OCI-LY1 (cell line): ENCODE measurements at regions not wholly inside any gene's neighbourhood (a gene's known extent, or its start where the extent isn't known, plus 50 kb on each side); places are given as distances from the start of the nearest gene placed in this dataset.

Source experiments
- H2AFZ ChIP-seq: fragments of 200-600 bp; sonication (generic), shearing (Covaris generic); 2 replicates; pipeline ENCODE4 v1.6.0; 2014; ENCODE audit warnings: antibody characterized with exemption, mild to moderate bottlenecking, low read length
- H3F3A ChIP-seq: fragments of 200-600 bp; sonication (generic), shearing (Covaris generic); 2 replicates; pipeline ENCODE4 v1.6.0; 2014; ENCODE audit warnings: mild to moderate bottlenecking, antibody characterized with exemption, low read length, moderate library complexity; ENCODE audit not compliant: insufficient read depth
- H3K27ac ChIP-seq: fragments of 200-600 bp; sonication (generic); 2 replicates; pipeline ENCODE4 v1.5.1; 2014; ENCODE audit warnings: low read length, mixed run types, mild to moderate bottlenecking, low read depth; ENCODE audit not compliant: poor library complexity, severe bottlenecking
- H3K27me3 ChIP-seq: fragments of 200-600 bp; sonication (generic); 2 replicates; pipeline ENCODE4 v1.6.0; 2014; ENCODE audit warnings: antibody characterized with exemption, mild to moderate bottlenecking, low read length, moderate library complexity; ENCODE audit not compliant: insufficient read depth
- H3K36me3 ChIP-seq: fragments of 200-600 bp; sonication (generic); 2 replicates; pipeline ENCODE4 v1.6.1; 2014; ENCODE audit warnings: mild to moderate bottlenecking, antibody characterized with exemption, low read length, moderate library complexity, mixed read lengths; ENCODE audit not compliant: insufficient read depth
- H3K4me1 ChIP-seq: fragments of 200-600 bp; sonication (generic); 2 replicates; pipeline ENCODE4 v1.5.1; 2014; ENCODE audit warnings: mild to moderate bottlenecking, low read length, moderate library complexity; ENCODE audit not compliant: insufficient read depth, severe bottlenecking
- H3K4me2 ChIP-seq: fragments of 200-600 bp; sonication (generic), shearing (Covaris generic); 2 replicates; pipeline ENCODE4 v1.6.1; 2014; ENCODE audit warnings: low read length
- H3K4me3 ChIP-seq: fragments of 200-600 bp; sonication (generic); 2 replicates; pipeline ENCODE4 v1.5.1; 2014; ENCODE audit warnings: low read length, low read depth, mild to moderate bottlenecking, mixed read lengths; ENCODE audit not compliant: poor library complexity, severe bottlenecking
- H3K79me2 ChIP-seq: fragments of 200-600 bp; shearing (Covaris generic); 2 replicates; pipeline ENCODE4 v1.6.1; 2016; ENCODE audit warnings: mixed run types, low read length, mixed read lengths; ENCODE audit not compliant: insufficient read depth
- H3K9ac ChIP-seq: fragments of 200-600 bp; sonication (generic), shearing (Covaris generic); 2 replicates; pipeline ENCODE4 v1.6.1; 2014; ENCODE audit warnings: mild to moderate bottlenecking, low read length, mixed read lengths
- H3K9me2 ChIP-seq: fragments of 200-600 bp; sonication (generic), shearing (Covaris generic); 2 replicates; pipeline ENCODE4 v1.6.1; 2014; ENCODE audit warnings: low read depth, mild to moderate bottlenecking, low read length, mixed read lengths
- H3K9me3 ChIP-seq: fragments of 200-600 bp; shearing (Covaris generic); 2 replicates; pipeline ENCODE4 v1.6.1; 2014; ENCODE audit warnings: low read length, mixed read lengths
- H4K20me1 ChIP-seq: fragments of 200-600 bp; sonication (generic), shearing (Covaris generic); 2 replicates; pipeline ENCODE4 v1.6.0; 2016; ENCODE audit warnings: mild to moderate bottlenecking, low read length; ENCODE audit not compliant: insufficient read depth
- EZH2 ChIP-seq: fragments of 200-600 bp; sonication (generic), shearing (Covaris generic); IDR thresholded peaks from 2 replicates; pipeline ENCODE4 v1.8.0; 2017; ENCODE audit warnings: borderline replicate concordance, mixed run types, mild to moderate bottlenecking, antibody characterized with exemption, low read length, moderate library complexity, mixed read lengths
- TF ChIP-seq, protein P1 (sequence below): fragments of 200-600 bp; sonication (generic), shearing (Covaris generic); IDR thresholded peaks from 2 replicates; pipeline ENCODE4 v1.5.1; 2017; ENCODE audit warnings: mild to moderate bottlenecking, antibody characterized with exemption, low read length, moderate library complexity, mixed read lengths

DNA sequence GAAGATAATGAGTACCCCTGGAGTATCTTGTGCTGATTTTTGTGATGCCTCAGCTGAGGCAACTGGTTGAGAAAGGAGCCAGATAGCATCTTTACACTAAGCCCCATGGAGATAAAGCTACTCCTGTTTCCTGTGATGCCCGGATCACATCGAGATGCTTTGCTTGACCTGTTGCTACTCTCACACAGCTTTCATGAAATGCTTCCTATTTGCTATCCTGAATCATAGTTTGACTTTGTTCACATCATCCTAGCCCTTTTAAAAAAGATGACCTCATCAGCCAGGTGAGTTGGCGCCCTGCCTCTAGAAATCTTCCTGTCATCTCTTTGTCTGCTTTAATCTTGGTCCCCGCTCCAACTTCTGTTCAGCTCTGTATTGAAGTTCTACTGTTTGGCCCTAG lies 409.6 kb upstream of the TBL1XR1 start:
- no peaks in the 10 kb centered on the region for H3F3A ChIP-seq
- H3K9me2 ChIP-seq = no peaks in the 10 kb centered on the region
- H3K9me3 ChIP-seq = no peaks in the 10 kb centered on the region
- H3K4me1 ChIP-seq = peaks cover 7% of the 10 kb centered on the region
- no peaks in the 10 kb centered on the region for H3K79me2 ChIP-seq
- H3K27ac ChIP-seq = no peak overlapping the region
- H2AFZ ChIP-seq = no peak overlapping the region
- peaks cover 7% of the 10 kb centered on the region; the same call in 1 of the 2 replicates for H3K27me3 ChIP-seq
- H3K9ac ChIP-seq = no peak overlapping the region
- no peaks in the 10 kb centered on the region for H4K20me1 ChIP-seq
- H3K4me2 ChIP-seq = no peak overlapping the region
- H3K4me3 ChIP-seq = no peak overlapping the region
- H3K36me3 ChIP-seq = no peaks in the 10 kb centered on the region
- no peak for TF ChIP-seq EZH2
- TF ChIP-seq, protein P1, sequence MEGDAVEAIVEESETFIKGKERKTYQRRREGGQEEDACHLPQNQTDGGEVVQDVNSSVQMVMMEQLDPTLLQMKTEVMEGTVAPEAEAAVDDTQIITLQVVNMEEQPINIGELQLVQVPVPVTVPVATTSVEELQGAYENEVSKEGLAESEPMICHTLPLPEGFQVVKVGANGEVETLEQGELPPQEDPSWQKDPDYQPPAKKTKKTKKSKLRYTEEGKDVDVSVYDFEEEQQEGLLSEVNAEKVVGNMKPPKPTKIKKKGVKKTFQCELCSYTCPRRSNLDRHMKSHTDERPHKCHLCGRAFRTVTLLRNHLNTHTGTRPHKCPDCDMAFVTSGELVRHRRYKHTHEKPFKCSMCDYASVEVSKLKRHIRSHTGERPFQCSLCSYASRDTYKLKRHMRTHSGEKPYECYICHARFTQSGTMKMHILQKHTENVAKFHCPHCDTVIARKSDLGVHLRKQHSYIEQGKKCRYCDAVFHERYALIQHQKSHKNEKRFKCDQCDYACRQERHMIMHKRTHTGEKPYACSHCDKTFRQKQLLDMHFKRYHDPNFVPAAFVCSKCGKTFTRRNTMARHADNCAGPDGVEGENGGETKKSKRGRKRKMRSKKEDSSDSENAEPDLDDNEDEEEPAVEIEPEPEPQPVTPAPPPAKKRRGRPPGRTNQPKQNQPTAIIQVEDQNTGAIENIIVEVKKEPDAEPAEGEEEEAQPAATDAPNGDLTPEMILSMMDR = no peak

DNA sequence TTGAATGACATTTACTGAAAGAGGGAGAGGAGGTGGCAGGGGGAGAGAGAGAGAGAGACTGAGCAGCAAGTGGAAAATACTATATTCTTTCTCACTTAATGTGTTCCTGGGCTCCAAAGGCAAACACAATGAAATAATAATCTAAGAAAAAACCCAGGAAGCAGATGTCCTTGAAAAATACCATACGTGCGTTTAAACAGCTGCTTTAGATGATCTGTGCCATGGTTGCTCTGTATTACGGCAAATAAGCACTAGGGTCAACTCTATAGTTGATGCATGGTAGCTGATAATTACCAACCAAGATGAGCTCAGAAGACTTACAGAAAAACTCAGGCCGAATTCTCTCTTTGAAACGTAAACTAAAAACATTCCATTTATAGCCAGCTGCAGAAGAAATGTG lies 410.3 kb upstream of the TBL1XR1 start:
- H3K27me3 ChIP-seq = peaks cover 7% of the 10 kb centered on the region; the same call in 1 of the 2 replicates
- no peaks in the 10 kb centered on the region for H3K9me3 ChIP-seq
- H3K79me2 ChIP-seq = no peaks in the 10 kb centered on the region
- no peak overlapping the region for H3K9ac ChIP-seq
- H3K9me2 ChIP-seq = no peaks in the 10 kb centered on the region
- H4K20me1 ChIP-seq = no peaks in the 10 kb centered on the region
- no peak overlapping the region for H3K27ac ChIP-seq
- H3K4me2 ChIP-seq = no peak overlapping the region
- peaks cover 7% of the 10 kb centered on the region for H3K4me1 ChIP-seq
- TF ChIP-seq EZH2 = no peak
- TF ChIP-seq, protein P1 = no peak
- no peak overlapping the region for H3K4me3 ChIP-seq
- no peak overlapping the region for H2AFZ ChIP-seq
- H3K36me3 ChIP-seq = no peaks in the 10 kb centered on the region
- H3F3A ChIP-seq = no peaks in the 10 kb centered on the region

DNA sequence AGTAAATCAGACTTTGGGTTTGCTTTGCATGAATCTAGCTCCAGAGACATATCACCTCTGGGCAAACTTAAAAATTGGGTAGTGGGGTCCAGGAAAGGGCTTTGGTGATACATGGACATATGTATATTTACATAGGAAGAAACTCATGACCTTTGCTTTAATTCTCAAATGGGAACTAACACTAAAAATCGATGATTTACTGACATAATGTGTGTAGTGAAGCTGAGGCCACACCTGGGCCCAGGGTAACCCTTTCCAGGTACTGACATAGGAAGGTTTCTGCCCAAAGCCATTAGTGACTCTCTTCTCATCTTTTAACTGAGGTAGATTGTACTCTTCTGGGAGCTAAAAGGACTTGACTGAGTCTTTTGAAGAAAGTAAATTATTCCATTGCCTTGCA lies 411.2 kb upstream of the TBL1XR1 start:
- H3F3A ChIP-seq = no peaks in the 10 kb centered on the region
- H3K4me2 ChIP-seq = no peak overlapping the region
- peaks cover 7% of the 10 kb centered on the region; the same call in 1 of the 2 replicates for H3K27me3 ChIP-seq
- no peak overlapping the region for H3K4me3 ChIP-seq
- no peaks in the 10 kb centered on the region for H3K9me3 ChIP-seq
- H3K9me2 ChIP-seq = no peaks in the 10 kb centered on the region
- H3K27ac ChIP-seq = no peak overlapping the region
- TF ChIP-seq EZH2 = no peak
- no peaks in the 10 kb centered on the region for H3K79me2 ChIP-seq
- no peak overlapping the region for H2AFZ ChIP-seq
- H3K36me3 ChIP-seq = no peaks in the 10 kb centered on the region
- H3K9ac ChIP-seq = no peak overlapping the region
- H3K4me1 ChIP-seq = peaks cover 7% of the 10 kb centered on the region
- H4K20me1 ChIP-seq = no peaks in the 10 kb centered on the region

DNA sequence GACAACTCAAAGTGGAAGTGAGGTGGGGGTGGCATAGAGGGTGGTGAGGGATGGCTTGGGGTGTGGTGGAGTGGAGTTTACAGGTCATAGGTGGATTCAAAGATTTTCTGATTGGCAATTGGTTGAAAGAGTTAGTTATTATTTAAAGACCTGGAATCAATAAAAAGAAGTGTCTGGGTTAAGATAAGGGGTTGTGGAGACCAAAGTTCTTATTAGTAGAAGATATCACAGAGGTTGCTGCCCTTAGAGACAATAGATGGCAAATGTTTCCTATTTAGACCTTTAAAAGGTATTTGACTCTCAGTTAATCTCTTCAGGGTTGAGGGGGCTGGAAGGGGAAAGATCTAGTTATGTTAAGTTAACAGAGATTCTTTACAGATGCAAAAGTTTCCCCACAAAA lies 412.3 kb upstream of the TBL1XR1 start:
- Histone ChIP-seq H3F3A (no peaks in the 10 kb centered on the region), H2AFZ (no peak overlapping the region), H3K36me3 (no peaks in the 10 kb centered on the region), H3K4me3 (no peak overlapping the region), H3K27ac (no peak overlapping the region), H3K79me2 (no peaks in the 10 kb centered on the region), H3K9ac (no peak overlapping the region), H3K4me2 (no peak overlapping the region), H3K27me3 (peaks cover 7% of the 10 kb centered on the region; the same call in 1 of the 2 replicates), H3K4me1 (peaks cover 7% of the 10 kb centered on the region), H3K9me2 (no peaks in the 10 kb centered on the region), H3K9me3 (no peaks in the 10 kb centered on the region), H4K20me1 (no peaks in the 10 kb centered on the region)
- TF ChIP-seq EZH2 = no peak
- TF ChIP-seq, protein P1 = no peak
